GM23248 (cell line): ENCODE measurements at regions not wholly inside any gene's neighbourhood (a gene's known extent, or its start where the extent isn't known, plus 50 kb on each side); places are given as distances from the start of the nearest gene placed in this dataset.
"Not testable (repeated sequence)": the region's sequence is repeated elsewhere in the genome, so short reads cannot be mapped to it uniquely, and the experiment has no call there.

ENCODE experiments used
- DNase-seq: peaks from one replicate; pipeline ENCODE4 v3.0.0-alpha.2; 2015
- H2AFZ ChIP-seq: fragments of 200-600 bp; sonication (generic); 2 replicates; pipeline ENCODE4 v1.6.1; 2016; ENCODE audit warnings: antibody characterized with exemption
- H3F3A ChIP-seq: fragments of 200-600 bp; sonication (generic); 2 replicates; pipeline ENCODE4 v1.6.1; 2016; ENCODE audit warnings: mild to moderate bottlenecking, antibody characterized with exemption, mixed run types; ENCODE audit not compliant: insufficient read depth
- H3K27ac ChIP-seq: fragments of 200-600 bp; sonication (generic); 2 replicates; pipeline ENCODE4 v1.5.1; 2016; ENCODE audit warnings: mild to moderate bottlenecking
- H3K27me3 ChIP-seq: fragments of 200-600 bp; sonication (generic); replicated peaks from 2 replicates; pipeline ENCODE4 v1.6.1; 2016; ENCODE audit warnings: mild to moderate bottlenecking; ENCODE audit not compliant: insufficient read depth
- H3K36me3 ChIP-seq: fragments of 200-600 bp; sonication (generic); 2 replicates; pipeline ENCODE4 v1.6.1; 2016; ENCODE audit warnings: low read depth, mild to moderate bottlenecking
- H3K4me1 ChIP-seq: fragments of 200-600 bp; sonication (generic); 2 replicates; pipeline ENCODE4 v1.6.1; 2016; ENCODE audit warnings: mild to moderate bottlenecking; ENCODE audit not compliant: insufficient read depth
- H3K4me2 ChIP-seq: fragments of 200-600 bp; sonication (generic); one replicate; pipeline ENCODE4 v1.6.1; 2016; ENCODE audit warnings: mild to moderate bottlenecking; ENCODE audit not compliant: unreplicated experiment
- H3K4me3 ChIP-seq: fragments of 200-600 bp; sonication (generic); 2 replicates; pipeline ENCODE4 v1.5.1; 2016; ENCODE audit warnings: mild to moderate bottlenecking
- H3K79me2 ChIP-seq: fragments of 200-600 bp; sonication (generic); 2 replicates; pipeline ENCODE4 v1.6.1; 2016; ENCODE audit warnings: mild to moderate bottlenecking; ENCODE audit not compliant: insufficient read depth
- H3K9ac ChIP-seq: fragments of 200-600 bp; sonication (generic); 2 replicates; pipeline ENCODE4 v1.6.1; 2016; ENCODE audit warnings: mild to moderate bottlenecking
- H3K9me2 ChIP-seq: fragments of 200-600 bp; sonication (generic); 2 replicates; pipeline ENCODE4 v1.6.1; 2016; ENCODE audit warnings: mixed run types, mild to moderate bottlenecking, moderate library complexity; ENCODE audit not compliant: insufficient read depth
- H3K9me3 ChIP-seq: fragments of 200-600 bp; sonication (generic); one replicate; pipeline ENCODE4 v1.6.1; 2017; ENCODE audit warnings: low read depth
- H4K20me1 ChIP-seq: fragments of 200-600 bp; sonication (generic); 2 replicates; pipeline ENCODE4 v1.6.0; 2016; ENCODE audit not compliant: insufficient read depth
- EZH2 ChIP-seq: fragments of 200-600 bp; sonication (generic); IDR thresholded peaks from 2 replicates; pipeline ENCODE4 v1.6.1; 2018; ENCODE audit warnings: antibody characterized with exemption, mild to moderate bottlenecking; ENCODE audit not compliant: insufficient read depth, poor library complexity, severe bottlenecking
- EZH2phosphoT487 ChIP-seq: fragments of 200-600 bp; sonication (generic); IDR thresholded peaks from 2 replicates; pipeline ENCODE4 v1.6.1; 2018; ENCODE audit warnings: antibody characterized with exemption, moderate library complexity, mild to moderate bottlenecking, low read depth; ENCODE audit not compliant: insufficient read depth
- WGBS, 2 experiments: methylation state at CpG; one replicate each; pipeline ENCODE4 v1.1.6; 2015 to 2017; ENCODE audit warnings: low lambda C conversion rate in 2 of 2, low coverage in 1 of 2; ENCODE audit errors: missing lambda C conversion rate in 2 of 2; 5-methylcytosine and 5-hydroxymethylcytosine counted together
- in situ Hi-C: fragments of 300-500 bp; cut with MboI; formaldehyde crosslinking; loops from 2 replicates; pipeline ENCODE4 v1.15.0; 2020

- in situ Hi-C loops, result loop anchor here (25.0 kb wide), 1 partner anchor 450 kb away; no protein-coding TSS in a partner anchor
- no peaks in the 10 kb centered on the region for H3K9me2 ChIP-seq
- H3K4me2 ChIP-seq, result no peak overlapping the region
- 8 to 33% methylated on average over 2 of the region's 2 CpGs for WGBS, 2 experiments
- H3K27me3 ChIP-seq, result peaks cover 4% of the 10 kb centered on the region; the same call in 1 of the 2 replicates
- no peaks in the 10 kb centered on the region for H4K20me1 ChIP-seq
- H3K9ac ChIP-seq, result no peak overlapping the region
- no peak overlapping the region for H2AFZ ChIP-seq
- H3K4me1 ChIP-seq, result no peaks in the 10 kb centered on the region
- DNase-seq, result no peak
- H3F3A ChIP-seq, result no peaks in the 10 kb centered on the region
- H3K4me3 ChIP-seq, result no peak overlapping the region
- H3K79me2 ChIP-seq, result no peaks in the 10 kb centered on the region
- H3K9me3 ChIP-seq, result no peaks in the 10 kb centered on the region
- TF ChIP-seq EZH2, result no peak
- TF ChIP-seq EZH2phosphoT487, result no peak
- H3K36me3 ChIP-seq, result no peaks in the 10 kb centered on the region
- H3K27ac ChIP-seq, result no peak overlapping the region
Observed at GRCh38 chr7:3162289-3162688, 118.6 kb upstream of the CARD11 start.

GRCh38 chr7:3162798-3163197 lies 119.1 kb upstream of the CARD11 start:
- not testable (repeated sequence) for H3K27ac ChIP-seq, H3K9me2 ChIP-seq, DNase-seq, H3K9ac ChIP-seq, H3K36me3 ChIP-seq, H4K20me1 ChIP-seq, H3K4me3 ChIP-seq, H3F3A ChIP-seq, H2AFZ ChIP-seq, H3K4me2 ChIP-seq, H3K9me3 ChIP-seq, H3K79me2 ChIP-seq, H3K27me3 ChIP-seq, H3K4me1 ChIP-seq
- in situ Hi-C loops, result loop anchor here (25.0 kb wide), 1 partner anchor 450 kb away; no protein-coding TSS in a partner anchor
- 32 to 33% methylated on average over 4 of the region's 4 CpGs for WGBS, 2 experiments

- DNase-seq, result no peak
Observed at GRCh38 chr7:3164380-3164792, 120.7 kb upstream of the CARD11 start.

GRCh38 chr7:3165681-3166580 lies 122.3 kb upstream of the CARD11 start:
- H2AFZ ChIP-seq, result no peak overlapping the region
- H3K9ac ChIP-seq, result no peak overlapping the region
- H3K36me3 ChIP-seq, result no peaks in the 10 kb centered on the region
- H3K4me1 ChIP-seq, result no peaks in the 10 kb centered on the region
- H3K9me2 ChIP-seq, result no peaks in the 10 kb centered on the region
- H3K9me3 ChIP-seq, result no peaks in the 10 kb centered on the region
- in situ Hi-C loops, result loop anchor here (25.0 kb wide), 1 partner anchor 454 kb away; no protein-coding TSS in a partner anchor
- no peak for TF ChIP-seq EZH2
- no peak for TF ChIP-seq EZH2phosphoT487
- H4K20me1 ChIP-seq, result no peaks in the 10 kb centered on the region
- H3K27me3 ChIP-seq, result no peaks in the 10 kb centered on the region
- no peaks in the 10 kb centered on the region for H3F3A ChIP-seq
- no peaks in the 10 kb centered on the region for H3K79me2 ChIP-seq
- H3K4me3 ChIP-seq, result no peak overlapping the region
- no peak overlapping the region for H3K27ac ChIP-seq
- 53 to 56% methylated on average over 20 to 21 of the region's 21 CpGs for WGBS, 2 experiments
- H3K4me2 ChIP-seq, result no peak overlapping the region
- no peak for DNase-seq

More at GRCh38 chr7:3164380-3164792, 120.7 kb upstream of the CARD11 start:
- TF ChIP-seq EZH2phosphoT487, result no peak
- TF ChIP-seq EZH2, result no peak
- no peak overlapping the region for H3K27ac ChIP-seq
- H3K79me2 ChIP-seq, result no peaks in the 10 kb centered on the region
- H3K27me3 ChIP-seq, result no peaks in the 10 kb centered on the region
- H3K9ac ChIP-seq, result no peak overlapping the region
- no peaks in the 10 kb centered on the region for H4K20me1 ChIP-seq
- no peak overlapping the region for H2AFZ ChIP-seq
- H3K9me3 ChIP-seq, result no peaks in the 10 kb centered on the region
- 55% methylated on average over 10 of the region's 10 CpGs for WGBS, 2 experiments
- no peak overlapping the region for H3K4me3 ChIP-seq
- no peaks in the 10 kb centered on the region for H3K9me2 ChIP-seq
- H3F3A ChIP-seq, result no peaks in the 10 kb centered on the region
- no peaks in the 10 kb centered on the region for H3K4me1 ChIP-seq
- H3K36me3 ChIP-seq, result no peaks in the 10 kb centered on the region
- in situ Hi-C loops, result loop anchor here (25.0 kb wide), 1 partner anchor 452 kb away; no protein-coding TSS in a partner anchor
- H3K4me2 ChIP-seq, result no peak overlapping the region
